Brain microvascular endothelial cell (primary cell): ENCODE measurements at regions not wholly inside any gene's neighbourhood (a gene's known extent, or its start where the extent isn't known, plus 50 kb on each side); places are given as distances from the start of the nearest gene placed in this dataset.

Experiments used
- DNase-seq: peaks from one replicate; pipeline ENCODE4 v3.0.0-alpha.2; 2020
- H3K27ac ChIP-seq: fragments of 250-450 bp; sonication (Bioruptor Pico); 2 replicates; pipeline ENCODE4 v1.5.1; 2020; ENCODE audit warnings: mild to moderate bottlenecking, moderate library complexity
- H3K27me3 ChIP-seq: fragments of 250-450 bp; sonication (Bioruptor Pico); replicated peaks from 2 replicates; pipeline ENCODE4 v1.5.1; 2020; ENCODE audit warnings: mild to moderate bottlenecking
- H3K36me3 ChIP-seq: fragments of 250-450 bp; sonication (Bioruptor Pico); replicated peaks from 2 replicates; pipeline ENCODE4 v1.5.1; 2020; ENCODE audit warnings: mild to moderate bottlenecking
- H3K4me3 ChIP-seq: 2 replicates; pipeline ENCODE4 v1.5.1; 2011; ENCODE audit warnings: low read depth, mild to moderate bottlenecking, control low read depth, low read length, moderate library complexity
- in situ Hi-C: cut with HindIII; loops from 2 replicates; pipeline ENCODE4 v1.10.0; 2017; ENCODE audit warnings: low sequenced_read_pairs, low pct_ligation_motif_present
- TF ChIP-seq, protein P1 (sequence below): IDR thresholded peaks from 2 replicates; pipeline ENCODE4 v1.5.1; 2011; ENCODE audit warnings: low read depth, mild to moderate bottlenecking, moderate library complexity, low read length, control low read depth, inconsistent platforms; ENCODE audit errors: missing control alignments

DNA sequence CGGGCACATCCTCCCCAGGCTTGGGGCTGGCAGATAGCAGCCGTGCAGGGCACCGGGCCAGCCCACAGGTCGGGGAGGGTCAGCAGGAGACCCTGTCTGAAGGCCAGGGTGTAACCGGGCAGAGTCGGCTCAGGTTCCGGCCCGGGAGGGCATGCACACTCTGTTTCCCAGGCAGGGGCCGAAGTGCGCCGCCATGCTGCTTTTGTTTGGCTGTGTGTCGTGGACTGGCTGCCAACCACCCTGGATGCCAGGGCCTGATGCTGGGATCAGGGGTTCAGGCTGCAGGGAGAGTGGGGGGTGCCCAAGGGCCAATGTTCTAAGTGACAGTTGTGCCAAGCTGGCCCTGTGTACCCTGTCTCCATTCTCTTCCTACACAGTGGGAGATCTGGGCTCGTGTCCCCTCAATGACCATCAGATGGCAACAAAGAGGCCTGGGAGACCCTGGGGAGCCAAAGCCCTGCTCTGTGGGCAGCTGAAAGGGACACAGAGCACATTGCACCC lies 120.9 kb upstream of the B3GAT1 start:
- DNase-seq, result no peak
- Histone ChIP-seq H3K4me3 (no peak overlapping the region), H3K27me3 (no peaks in the 10 kb centered on the region), H3K36me3 (no peaks in the 10 kb centered on the region), H3K27ac (no peak overlapping the region)
- in situ Hi-C loops, result no loop called here
- TF ChIP-seq, protein P1, sequence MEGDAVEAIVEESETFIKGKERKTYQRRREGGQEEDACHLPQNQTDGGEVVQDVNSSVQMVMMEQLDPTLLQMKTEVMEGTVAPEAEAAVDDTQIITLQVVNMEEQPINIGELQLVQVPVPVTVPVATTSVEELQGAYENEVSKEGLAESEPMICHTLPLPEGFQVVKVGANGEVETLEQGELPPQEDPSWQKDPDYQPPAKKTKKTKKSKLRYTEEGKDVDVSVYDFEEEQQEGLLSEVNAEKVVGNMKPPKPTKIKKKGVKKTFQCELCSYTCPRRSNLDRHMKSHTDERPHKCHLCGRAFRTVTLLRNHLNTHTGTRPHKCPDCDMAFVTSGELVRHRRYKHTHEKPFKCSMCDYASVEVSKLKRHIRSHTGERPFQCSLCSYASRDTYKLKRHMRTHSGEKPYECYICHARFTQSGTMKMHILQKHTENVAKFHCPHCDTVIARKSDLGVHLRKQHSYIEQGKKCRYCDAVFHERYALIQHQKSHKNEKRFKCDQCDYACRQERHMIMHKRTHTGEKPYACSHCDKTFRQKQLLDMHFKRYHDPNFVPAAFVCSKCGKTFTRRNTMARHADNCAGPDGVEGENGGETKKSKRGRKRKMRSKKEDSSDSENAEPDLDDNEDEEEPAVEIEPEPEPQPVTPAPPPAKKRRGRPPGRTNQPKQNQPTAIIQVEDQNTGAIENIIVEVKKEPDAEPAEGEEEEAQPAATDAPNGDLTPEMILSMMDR, result no peak

DNA sequence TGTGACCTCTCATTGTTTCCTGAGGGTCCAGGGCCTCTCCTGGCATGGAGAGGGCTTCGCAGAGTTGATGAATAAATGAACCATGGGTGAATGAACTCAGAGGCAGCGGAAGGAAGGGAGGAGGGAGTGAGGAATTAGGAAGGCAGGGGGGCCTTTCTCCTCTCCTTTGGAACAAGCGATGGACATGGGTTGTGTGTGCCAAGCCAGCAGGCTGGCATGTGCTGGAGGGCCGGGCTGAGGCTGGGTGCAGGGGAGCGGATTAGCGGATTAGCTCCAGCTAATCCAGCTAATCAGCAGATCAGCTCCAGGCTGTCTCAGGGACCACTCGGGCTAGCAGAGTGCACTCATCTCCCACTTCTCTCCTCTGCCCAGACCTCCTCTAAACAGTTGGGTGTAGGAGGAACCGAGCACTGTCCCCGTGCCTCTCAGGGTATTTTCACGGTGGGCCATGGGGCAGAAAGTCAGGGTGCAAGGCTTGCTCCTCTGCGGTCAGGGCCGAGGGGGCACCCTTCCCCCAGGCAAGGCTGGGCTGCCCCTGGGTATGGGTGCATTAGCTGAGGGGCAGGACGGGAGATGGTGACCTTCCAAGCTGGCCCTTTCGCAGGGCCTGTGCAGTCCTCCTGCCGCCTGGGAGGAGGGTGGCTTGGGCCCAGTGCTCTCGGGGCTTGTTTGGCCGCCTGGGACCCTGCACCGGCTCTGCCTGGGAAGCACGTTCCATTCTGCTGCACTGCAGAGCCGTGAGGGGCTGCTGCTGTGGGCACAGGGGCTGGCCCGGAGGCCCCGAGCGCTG lies 120.3 kb upstream of the B3GAT1 start:
- Histone ChIP-seq H3K27me3 (no peaks in the 10 kb centered on the region), H3K4me3 (no peak overlapping the region), H3K27ac (no peak overlapping the region), H3K36me3 (no peaks in the 10 kb centered on the region)
- DNase-seq, result no peak
- TF ChIP-seq, protein P1, result no peak
- in situ Hi-C loops, result no loop called here

DNA sequence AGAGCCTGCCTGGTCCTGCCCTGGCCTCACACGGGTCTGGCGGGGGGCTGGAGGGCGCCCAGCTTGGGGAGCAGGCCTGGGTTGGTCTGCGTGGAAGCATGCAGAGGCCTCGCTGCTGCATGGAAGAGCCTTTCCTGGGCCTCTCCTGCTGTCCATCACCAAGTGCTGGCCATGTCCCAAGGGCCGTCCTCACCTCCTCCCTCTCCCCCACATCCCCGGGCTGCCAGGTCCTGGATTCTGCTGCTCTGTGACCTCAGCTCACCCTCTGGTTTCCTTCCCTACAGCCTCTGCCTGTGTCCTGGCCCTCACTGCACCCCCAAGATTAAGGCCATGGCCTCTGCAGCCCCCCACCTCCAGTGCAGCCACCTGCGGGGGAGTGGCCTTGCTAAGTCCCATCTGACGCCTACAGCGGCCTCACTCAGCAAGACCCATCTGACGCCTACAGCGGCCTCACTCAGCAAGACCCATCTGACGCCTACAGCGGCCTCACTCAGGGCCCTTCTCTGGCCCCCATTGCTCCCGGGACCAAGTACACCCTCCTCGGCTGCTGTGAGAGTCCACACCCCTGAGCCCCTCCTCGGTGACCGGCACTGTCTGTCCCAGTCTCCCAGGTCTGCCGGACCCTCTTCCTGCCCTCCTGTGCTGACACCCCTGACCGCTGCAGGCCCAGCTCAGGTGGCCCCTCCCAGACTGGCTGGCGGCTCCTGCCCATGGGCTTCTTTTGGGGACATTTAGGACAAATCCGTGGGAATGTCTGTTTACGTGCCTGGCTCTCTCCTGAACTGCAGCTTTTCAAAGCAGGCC lies 119.5 kb upstream of the B3GAT1 start:
- Histone ChIP-seq H3K27me3 (no peaks in the 10 kb centered on the region), H3K36me3 (no peaks in the 10 kb centered on the region), H3K4me3 (no peak overlapping the region), H3K27ac (no peak overlapping the region)
- in situ Hi-C loops, result no loop called here
- DNase-seq, result no peak
- TF ChIP-seq, protein P1, result no peak

DNA sequence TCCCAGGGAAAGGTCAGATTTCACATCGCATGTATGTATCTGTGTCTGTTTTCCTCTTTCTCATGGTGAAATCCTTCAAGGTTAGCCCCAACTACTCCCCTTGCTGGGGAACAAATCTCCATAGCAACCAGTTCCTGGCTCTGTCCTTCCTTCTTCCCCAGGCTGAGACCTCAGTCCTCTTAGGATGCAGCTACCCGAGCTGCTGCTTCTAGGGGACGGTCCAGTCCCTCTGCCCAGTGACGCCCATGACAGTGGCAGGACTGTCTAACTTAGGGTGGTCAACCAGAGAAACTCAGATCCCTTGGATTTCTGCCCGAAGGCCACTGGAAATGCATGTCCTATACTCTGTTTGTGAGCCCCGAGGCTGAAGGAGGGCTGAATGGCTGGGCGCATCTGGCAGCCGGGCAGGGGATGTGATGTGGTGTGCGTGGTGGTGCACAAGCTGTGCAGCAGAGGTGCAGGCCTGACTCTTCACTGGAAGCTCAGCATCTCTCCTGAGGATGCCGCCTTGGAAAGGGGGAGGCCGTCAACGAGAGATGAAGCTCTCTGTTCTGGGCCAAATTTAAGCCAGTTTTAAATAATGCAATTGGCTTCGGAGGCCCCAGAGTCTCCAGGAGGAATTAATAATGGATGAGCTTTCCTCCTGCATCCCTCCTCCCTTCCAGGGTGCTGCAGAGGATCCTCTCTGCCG lies 118.7 kb upstream of the B3GAT1 start:
- TF ChIP-seq, protein P1, result no peak
- in situ Hi-C loops, result no loop called here
- Histone ChIP-seq H3K4me3 (no peak overlapping the region), H3K27ac (no peak overlapping the region), H3K27me3 (no peaks in the 10 kb centered on the region), H3K36me3 (no peaks in the 10 kb centered on the region)
- DNase-seq, result no peak

DNA sequence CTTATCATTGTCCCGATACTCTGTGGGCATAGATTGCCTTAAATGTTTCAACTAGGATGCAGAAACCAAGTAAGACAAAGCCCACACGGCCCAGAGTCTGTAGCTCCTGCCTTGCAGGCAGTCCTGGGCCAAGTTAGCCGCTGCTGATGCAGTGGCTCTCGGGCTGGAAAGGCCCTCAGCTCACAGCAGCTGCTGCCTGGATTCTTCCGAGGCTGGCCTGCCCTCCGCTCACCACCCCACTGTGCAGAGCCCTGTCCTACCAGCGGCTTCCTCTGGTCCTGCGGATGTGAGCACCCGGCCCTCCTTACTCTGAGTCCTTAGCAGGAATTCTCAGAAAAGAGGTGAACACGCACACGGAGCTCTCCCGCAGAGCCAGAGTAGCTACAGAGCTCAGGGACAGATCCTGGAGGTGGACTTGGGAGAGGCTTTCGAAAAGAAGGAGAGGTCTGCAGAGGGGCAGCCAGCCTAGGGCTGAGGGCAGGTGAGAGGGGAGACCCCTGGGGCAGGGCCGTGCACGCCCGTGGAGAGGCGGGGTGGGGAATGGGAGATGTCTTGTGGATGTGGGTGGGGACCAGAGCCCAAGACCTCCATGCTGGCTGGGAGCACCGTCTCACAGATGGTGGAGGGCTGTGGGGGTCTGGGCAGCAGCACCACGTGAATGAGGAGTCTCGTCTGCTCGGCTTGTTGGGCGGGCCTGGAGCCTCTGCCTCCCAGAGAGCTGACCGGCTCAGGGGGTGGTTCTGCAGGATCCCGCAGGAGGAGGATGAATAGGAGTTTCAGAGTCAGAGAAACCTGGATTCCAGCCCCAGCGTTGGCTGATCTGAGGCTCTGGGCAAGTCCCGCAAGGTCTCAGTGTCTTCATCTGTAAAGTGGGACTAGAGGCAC lies 117.4 kb upstream of the B3GAT1 start:
- H3K27me3 ChIP-seq, result no peaks in the 10 kb centered on the region
- no peaks in the 10 kb centered on the region for H3K36me3 ChIP-seq
- H3K4me3 ChIP-seq, result no peak overlapping the region
- H3K27ac ChIP-seq, result no peak overlapping the region
- no peak for DNase-seq
- in situ Hi-C loops, result no loop called here
- TF ChIP-seq, protein P1, result no peak
